ENCODE measurements at regions not wholly inside any gene's neighbourhood (a gene's known extent, or its start where the extent isn't known, plus 50 kb on each side); places are given as distances from the start of the nearest gene placed in this dataset.

DNA sequence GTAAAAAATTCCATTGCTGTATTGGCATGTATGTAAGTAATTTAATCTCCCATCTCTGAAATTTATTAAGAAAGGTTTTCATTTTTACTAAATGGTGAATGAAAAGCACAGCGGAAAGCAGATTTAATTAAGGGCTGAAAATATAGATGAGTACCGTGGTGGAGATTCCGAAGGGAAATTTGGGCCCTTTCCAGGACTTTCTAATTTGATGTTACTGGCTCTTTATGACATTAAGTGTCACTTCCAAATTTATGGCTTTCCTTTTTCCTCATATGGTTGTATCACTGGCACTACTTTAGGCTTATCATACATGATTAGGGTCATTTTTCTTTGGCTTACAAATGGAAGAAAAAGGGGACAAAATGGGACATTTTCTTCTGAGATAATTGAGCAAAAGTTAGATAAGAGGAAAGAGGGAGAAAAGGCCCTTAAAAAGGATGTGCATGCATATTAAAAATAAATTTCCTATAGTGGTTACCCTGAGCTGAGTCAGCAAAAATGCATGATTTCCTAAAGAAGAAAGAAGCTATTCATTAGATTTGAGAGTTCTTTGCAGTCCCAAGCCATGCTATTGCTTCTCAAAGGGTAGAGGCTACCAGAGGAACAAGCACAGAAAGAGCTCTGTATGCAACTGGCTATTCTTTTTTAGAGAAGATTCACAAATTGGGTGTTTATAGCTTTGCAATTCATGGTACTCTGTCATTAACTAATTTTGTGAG, 74.9 kb upstream of the CNIH3 start:
- Histone ChIP-seq H3K27me3 (no peaks in the 10 kb centered on the region), H3K4me3 (no peak overlapping the region), H4K20me1 (ENCODE audit: insufficient read depth, poor library complexity, severe bottlenecking) (no peaks in the 10 kb centered on the region), H3K9me2 (replicated peaks; ENCODE audit: insufficient read depth) (no peaks in the 10 kb centered on the region), H3K4me1 (ENCODE audit: insufficient read depth) (peaks cover 8% of the 10 kb centered on the region), H3K36me3 (replicated peaks; ENCODE audit: insufficient read depth, low read depth) (no peaks in the 10 kb centered on the region), H3K27ac (no peak overlapping the region), H3K9me3 (ENCODE audit: low read depth) (no peaks in the 10 kb centered on the region), H3K79me2 (no peaks in the 10 kb centered on the region), H3K4me2 (no peak overlapping the region), H2AFZ (no peak overlapping the region)
- no peak for TF ChIP-seq EZH2phosphoT487 (IDR thresholded peaks at IDR 0.05; ENCODE audit: low read depth, severe bottlenecking, unreplicated experiment)
- TF ChIP-seq EZH2 (IDR thresholded peaks at IDR 0.05; ENCODE audit: borderline replicate concordance): no peak
- TF ChIP-seq, protein P1, sequence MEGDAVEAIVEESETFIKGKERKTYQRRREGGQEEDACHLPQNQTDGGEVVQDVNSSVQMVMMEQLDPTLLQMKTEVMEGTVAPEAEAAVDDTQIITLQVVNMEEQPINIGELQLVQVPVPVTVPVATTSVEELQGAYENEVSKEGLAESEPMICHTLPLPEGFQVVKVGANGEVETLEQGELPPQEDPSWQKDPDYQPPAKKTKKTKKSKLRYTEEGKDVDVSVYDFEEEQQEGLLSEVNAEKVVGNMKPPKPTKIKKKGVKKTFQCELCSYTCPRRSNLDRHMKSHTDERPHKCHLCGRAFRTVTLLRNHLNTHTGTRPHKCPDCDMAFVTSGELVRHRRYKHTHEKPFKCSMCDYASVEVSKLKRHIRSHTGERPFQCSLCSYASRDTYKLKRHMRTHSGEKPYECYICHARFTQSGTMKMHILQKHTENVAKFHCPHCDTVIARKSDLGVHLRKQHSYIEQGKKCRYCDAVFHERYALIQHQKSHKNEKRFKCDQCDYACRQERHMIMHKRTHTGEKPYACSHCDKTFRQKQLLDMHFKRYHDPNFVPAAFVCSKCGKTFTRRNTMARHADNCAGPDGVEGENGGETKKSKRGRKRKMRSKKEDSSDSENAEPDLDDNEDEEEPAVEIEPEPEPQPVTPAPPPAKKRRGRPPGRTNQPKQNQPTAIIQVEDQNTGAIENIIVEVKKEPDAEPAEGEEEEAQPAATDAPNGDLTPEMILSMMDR (IDR thresholded peaks at IDR 0.05; ENCODE audit: poor library complexity): no peak
- 85% methylated on average over 3 of the region's 3 CpGs for WGBS (ENCODE audit: low lambda C conversion rate, missing lambda C conversion rate)
- DNase-seq (ENCODE audit: low spot score): no peak

DNA sequence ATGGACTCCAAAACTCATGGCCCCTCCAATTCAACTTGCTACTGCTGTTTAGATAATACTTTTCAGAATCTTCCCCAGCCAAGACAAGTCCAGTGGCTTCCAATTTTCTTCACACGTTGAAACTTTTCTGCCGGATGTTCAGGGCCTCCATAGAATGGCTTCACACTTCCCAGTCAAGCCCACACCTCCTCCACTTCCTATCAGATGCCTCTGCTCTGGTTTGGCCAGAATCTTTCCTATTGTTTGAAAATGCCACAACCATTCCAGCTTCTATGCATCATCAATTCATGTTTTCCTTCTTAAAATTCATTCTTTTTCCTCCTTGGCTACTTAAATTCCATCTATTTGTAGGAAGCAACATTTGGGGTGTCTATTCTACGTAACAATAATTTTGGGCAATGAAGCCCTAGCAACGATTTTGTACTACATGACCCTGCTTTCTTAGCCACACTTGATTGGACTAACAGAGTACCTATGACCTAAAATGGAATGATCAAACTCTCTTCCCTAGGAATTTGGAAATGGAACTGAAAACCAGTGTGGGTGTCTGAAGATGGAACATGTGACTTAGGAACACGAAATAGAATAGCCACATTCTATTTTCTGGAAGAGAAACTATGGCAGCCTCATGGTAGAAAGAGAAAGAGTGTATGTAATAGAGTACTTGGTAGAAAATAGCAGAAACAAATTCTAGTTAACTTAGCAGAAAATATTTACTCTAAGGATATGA, 74.1 kb upstream of the CNIH3 start:
- H3K79me2 ChIP-seq: no peaks in the 10 kb centered on the region
- H3K27ac ChIP-seq: peak overlapping the region; percentile 72
- H3K4me3 ChIP-seq: no peak overlapping the region
- H2AFZ ChIP-seq: no peak overlapping the region
- H3K27me3 ChIP-seq: no peaks in the 10 kb centered on the region
- no peak for DNase-seq (ENCODE audit: low spot score)
- H3K4me1 ChIP-seq (ENCODE audit: insufficient read depth): peaks cover 8% of the 10 kb centered on the region
- no peak overlapping the region for H3K4me2 ChIP-seq
- TF ChIP-seq, protein P1 (IDR thresholded peaks at IDR 0.05; ENCODE audit: poor library complexity): no peak
- 92% methylated on average over 5 of the region's 5 CpGs for WGBS (ENCODE audit: low lambda C conversion rate, missing lambda C conversion rate)
- H3K9me3 ChIP-seq (ENCODE audit: low read depth): no peaks in the 10 kb centered on the region
- no peaks in the 10 kb centered on the region for H3K9me2 ChIP-seq (replicated peaks; ENCODE audit: insufficient read depth)
- no peaks in the 10 kb centered on the region for H3K36me3 ChIP-seq (replicated peaks; ENCODE audit: insufficient read depth, low read depth)
- no peaks in the 10 kb centered on the region for H4K20me1 ChIP-seq (ENCODE audit: insufficient read depth, poor library complexity, severe bottlenecking)

DNA sequence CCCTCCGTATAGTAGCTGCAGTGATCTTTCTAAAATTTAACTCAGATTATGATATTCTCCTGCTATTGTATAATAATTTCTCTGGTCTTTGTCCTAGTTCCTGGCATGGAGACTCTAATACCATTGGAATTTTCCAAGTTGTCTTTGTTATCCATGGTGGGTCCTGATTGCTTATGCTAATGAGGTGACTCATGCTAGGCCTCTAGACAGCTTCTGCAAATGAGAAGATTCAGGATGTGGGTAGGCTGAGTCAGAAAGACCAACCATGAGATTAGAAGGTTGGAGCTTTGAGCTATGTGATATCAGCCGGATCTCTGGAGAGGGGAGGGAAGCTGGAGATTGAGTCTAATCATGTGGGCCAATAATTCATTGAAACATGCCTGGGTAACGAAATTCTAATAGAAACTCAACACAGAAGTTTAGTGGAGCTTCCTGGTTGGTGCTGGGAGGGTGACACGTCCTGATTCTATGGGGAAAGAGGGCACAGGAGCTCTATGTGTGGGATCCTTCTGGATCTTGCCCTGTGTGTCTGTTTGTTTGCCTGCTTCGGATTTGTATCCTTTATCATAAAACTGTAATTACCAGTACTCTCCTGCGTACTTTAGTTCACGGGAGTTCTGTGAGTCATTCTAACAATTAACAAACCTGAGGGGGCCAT, 73.2 kb upstream of the CNIH3 start:
- 59% methylated on average over 7 of the region's 7 CpGs for WGBS (ENCODE audit: low lambda C conversion rate, missing lambda C conversion rate)
- peaks cover 8% of the 10 kb centered on the region for H3K4me1 ChIP-seq (ENCODE audit: insufficient read depth)
- no peaks in the 10 kb centered on the region for H4K20me1 ChIP-seq (ENCODE audit: insufficient read depth, poor library complexity, severe bottlenecking)
- peak; percentile 61 for DNase-seq (ENCODE audit: low spot score)
- H3K4me3 ChIP-seq: no peak overlapping the region
- no peaks in the 10 kb centered on the region for H3K36me3 ChIP-seq (replicated peaks; ENCODE audit: insufficient read depth, low read depth)
- H3K27ac ChIP-seq: peak overlapping the region; percentile 72
- H3K4me2 ChIP-seq: peak overlapping the region; percentile 17
- H3K9me2 ChIP-seq (replicated peaks; ENCODE audit: insufficient read depth): no peaks in the 10 kb centered on the region
- no peaks in the 10 kb centered on the region for H3K79me2 ChIP-seq
- H3K9me3 ChIP-seq (ENCODE audit: low read depth): no peaks in the 10 kb centered on the region
- no peak for TF ChIP-seq EZH2phosphoT487 (IDR thresholded peaks at IDR 0.05; ENCODE audit: low read depth, severe bottlenecking, unreplicated experiment)
- TF ChIP-seq EZH2 (IDR thresholded peaks at IDR 0.05; ENCODE audit: borderline replicate concordance): no peak
- TF ChIP-seq, protein P1 (IDR thresholded peaks at IDR 0.05; ENCODE audit: poor library complexity): no peak
- H3K27me3 ChIP-seq: no peaks in the 10 kb centered on the region
- peak overlapping the region; percentile 33 for H2AFZ ChIP-seq

Measured in hepatocyte (in vitro differentiated cells).